ACHN (cell line): ENCODE measurements at regions not wholly inside any gene's neighbourhood (a gene's known extent, or its start where the extent isn't known, plus 50 kb on each side); places are given as distances from the start of the nearest gene placed in this dataset.
"Not testable (repeated sequence)": the region's sequence is repeated elsewhere in the genome, so short reads cannot be mapped to it uniquely, and the experiment has no call there.

ENCODE experiments used
- DNase-seq: peaks from one replicate; pipeline ENCODE4 v3.0.0-alpha.2; 2015
- in situ Hi-C: cut with HindIII; loops from 2 replicates; pipeline ENCODE4 v1.10.0; 2017; ENCODE audit warnings: low sequenced_read_pairs, low pct_ligation_motif_present, low pct_unique_long_range_greater_than_20kb

GRCh38 chr5:155616779-155617392, 603.3 kb downstream of the KIF4B start:
- in situ Hi-C loops: no loop called here
- peak; percentile 40 for DNase-seq

- DNase-seq: no peak
- in situ Hi-C loops: no loop called here
Observed at GRCh38 chr5:155619688-155620087, 606.1 kb downstream of the KIF4B start.

GRCh38 chr5:155620821-155621410, 607.4 kb downstream of the KIF4B start:
- no peak for DNase-seq
- in situ Hi-C loops: no loop called here

- in situ Hi-C loops: no loop called here
- DNase-seq: no peak
Observed at GRCh38 chr5:155624597-155625241, 611.2 kb downstream of the KIF4B start.

- in situ Hi-C loops: no loop called here
- no peak for DNase-seq
Observed at GRCh38 chr5:155625315-155625714, 611.8 kb downstream of the KIF4B start.

- no peak for DNase-seq
- in situ Hi-C loops: no loop called here
Observed at GRCh38 chr5:155625897-155626543, 612.5 kb downstream of the KIF4B start.

- no peak for DNase-seq
- in situ Hi-C loops: no loop called here
Observed at GRCh38 chr5:155626592-155626991, 613.0 kb downstream of the KIF4B start.

GRCh38 chr5:155628346-155628745, 614.8 kb downstream of the KIF4B start:
- DNase-seq: no peak
- in situ Hi-C loops: no loop called here

- in situ Hi-C loops: no loop called here
Observed at GRCh38 chr5:155629597-155629996, 616.0 kb downstream of the KIF4B start.

GRCh38 chr5:155631116-155631515, 617.6 kb downstream of the KIF4B start:
- in situ Hi-C loops: no loop called here
- peak; percentile 8 for DNase-seq

More at GRCh38 chr5:155629597-155629996, 616.0 kb downstream of the KIF4B start:
- DNase-seq: no peak

GRCh38 chr5:155633338-155633957, 619.9 kb downstream of the KIF4B start:
- in situ Hi-C loops: no loop called here
- DNase-seq: no peak

- in situ Hi-C loops: no loop called here
- no peak for DNase-seq
Observed at GRCh38 chr5:155649666-155650065, 636.1 kb downstream of the KIF4B start.

- DNase-seq: no peak
- in situ Hi-C loops: no loop called here
Observed at GRCh38 chr5:155655569-155655968, 642.0 kb downstream of the KIF4B start.

GRCh38 chr5:155661859-155662258, 648.3 kb downstream of the KIF4B start:
- in situ Hi-C loops: no loop called here
- DNase-seq: no peak

GRCh38 chr5:155665361-155665760, 651.8 kb downstream of the KIF4B start:
- in situ Hi-C loops: no loop called here
- DNase-seq: no peak

GRCh38 chr5:155672001-155672400, 655.0 kb upstream of the SGCD start:
- in situ Hi-C loops, DNase-seq: not testable (repeated sequence)

GRCh38 chr5:155676967-155677366, 650.0 kb upstream of the SGCD start:
- no peak for DNase-seq
- in situ Hi-C loops: no loop called here

GRCh38 chr5:155678371-155678770, 648.6 kb upstream of the SGCD start:
- no peak for DNase-seq
- in situ Hi-C loops: no loop called here

GRCh38 chr5:155679530-155679929, 647.4 kb upstream of the SGCD start:
- in situ Hi-C loops: no loop called here
- no peak for DNase-seq
